SK-N-SH (cell line): ENCODE measurements at regions not wholly inside any gene's neighbourhood (a gene's known extent, or its start where the extent isn't known, plus 50 kb on each side); places are given as distances from the start of the nearest gene placed in this dataset.

ENCODE experiments used
- EZH2phosphoT487 ChIP-seq: fragments of 200-600 bp; sonication (generic); IDR thresholded peaks from 2 replicates; pipeline ENCODE4 v1.6.1; 2017; ENCODE audit warnings: low read depth, mixed run types, mild to moderate bottlenecking, antibody characterized with exemption, moderate library complexity, borderline replicate concordance
- GABPA ChIP-seq: IDR thresholded peaks from 2 replicates; pipeline ENCODE4 v1.4.0; 2012; ENCODE audit warnings: low read depth, mild to moderate bottlenecking
- POLR2AphosphoS5 ChIP-seq: IDR thresholded peaks from 2 replicates; pipeline ENCODE4 v1.6.1; 2012; ENCODE audit warnings: low read depth, low read length
- RFX5 ChIP-seq: IDR thresholded peaks from 2 replicates; pipeline ENCODE4 v1.6.1; 2012; ENCODE audit warnings: mild to moderate bottlenecking, improper control_type of control experiment, low read length
- RXRA ChIP-seq: IDR thresholded peaks from 2 replicates; pipeline ENCODE4 v1.4.0; 2012; ENCODE audit warnings: low read depth, mild to moderate bottlenecking, borderline replicate concordance
- SIN3A ChIP-seq: IDR thresholded peaks from 2 replicates; pipeline ENCODE4 v1.6.1; 2012; ENCODE audit warnings: low read depth, mild to moderate bottlenecking, low read length, moderate library complexity, borderline replicate concordance
- TF ChIP-seq, protein P1 (sequence below): fragments of 200-600 bp; sonication (generic); IDR thresholded peaks from 2 replicates; pipeline ENCODE4 v1.6.1; 2017; ENCODE audit warnings: antibody characterized with exemption, mild to moderate bottlenecking, moderate library complexity
- TF ChIP-seq, protein P2 (sequence below): fragments of 150-350 bp; IDR thresholded peaks from 2 replicates; pipeline ENCODE4 v1.6.1; 2017; ENCODE audit warnings: antibody characterized with exemption, low read length, low read depth, borderline replicate concordance

DNA sequence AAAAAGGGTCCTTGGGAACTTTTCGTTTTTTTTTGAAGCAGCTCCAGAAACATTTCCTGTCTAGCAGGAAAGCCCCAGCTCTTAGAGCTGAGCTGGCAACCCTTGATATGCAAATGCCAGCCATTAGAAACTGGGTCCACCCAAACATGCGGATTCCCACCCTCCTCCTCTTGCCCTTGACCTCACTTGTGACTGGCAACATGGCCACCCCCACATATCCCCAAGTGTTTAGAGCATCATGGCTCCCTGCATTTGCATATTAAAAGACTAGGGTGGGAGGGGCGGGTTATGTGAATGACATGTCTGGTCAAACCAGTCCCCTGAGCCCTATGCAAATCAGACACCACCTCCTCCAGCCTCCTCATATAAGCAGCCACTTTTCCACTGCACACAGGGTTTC is 671.1 kb downstream of the FAT4 start:
- TF ChIP-seq SIN3A, result no peak
- TF ChIP-seq POLR2AphosphoS5, result no peak
- TF ChIP-seq, protein P1, sequence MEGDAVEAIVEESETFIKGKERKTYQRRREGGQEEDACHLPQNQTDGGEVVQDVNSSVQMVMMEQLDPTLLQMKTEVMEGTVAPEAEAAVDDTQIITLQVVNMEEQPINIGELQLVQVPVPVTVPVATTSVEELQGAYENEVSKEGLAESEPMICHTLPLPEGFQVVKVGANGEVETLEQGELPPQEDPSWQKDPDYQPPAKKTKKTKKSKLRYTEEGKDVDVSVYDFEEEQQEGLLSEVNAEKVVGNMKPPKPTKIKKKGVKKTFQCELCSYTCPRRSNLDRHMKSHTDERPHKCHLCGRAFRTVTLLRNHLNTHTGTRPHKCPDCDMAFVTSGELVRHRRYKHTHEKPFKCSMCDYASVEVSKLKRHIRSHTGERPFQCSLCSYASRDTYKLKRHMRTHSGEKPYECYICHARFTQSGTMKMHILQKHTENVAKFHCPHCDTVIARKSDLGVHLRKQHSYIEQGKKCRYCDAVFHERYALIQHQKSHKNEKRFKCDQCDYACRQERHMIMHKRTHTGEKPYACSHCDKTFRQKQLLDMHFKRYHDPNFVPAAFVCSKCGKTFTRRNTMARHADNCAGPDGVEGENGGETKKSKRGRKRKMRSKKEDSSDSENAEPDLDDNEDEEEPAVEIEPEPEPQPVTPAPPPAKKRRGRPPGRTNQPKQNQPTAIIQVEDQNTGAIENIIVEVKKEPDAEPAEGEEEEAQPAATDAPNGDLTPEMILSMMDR, result no peak
- TF ChIP-seq EZH2phosphoT487, result no peak
- no peak for TF ChIP-seq GABPA
- no peak for TF ChIP-seq RFX5
- TF ChIP-seq, protein P2, sequence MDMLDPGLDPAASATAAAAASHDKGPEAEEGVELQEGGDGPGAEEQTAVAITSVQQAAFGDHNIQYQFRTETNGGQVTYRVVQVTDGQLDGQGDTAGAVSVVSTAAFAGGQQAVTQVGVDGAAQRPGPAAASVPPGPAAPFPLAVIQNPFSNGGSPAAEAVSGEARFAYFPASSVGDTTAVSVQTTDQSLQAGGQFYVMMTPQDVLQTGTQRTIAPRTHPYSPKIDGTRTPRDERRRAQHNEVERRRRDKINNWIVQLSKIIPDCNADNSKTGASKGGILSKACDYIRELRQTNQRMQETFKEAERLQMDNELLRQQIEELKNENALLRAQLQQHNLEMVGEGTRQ, result no peak
- TF ChIP-seq RXRA, result no peak
